ENCODE measurements at regions not wholly inside any gene's neighbourhood (a gene's known extent, or its start where the extent isn't known, plus 50 kb on each side); places are given as distances from the start of the nearest gene placed in this dataset.

GRCh38 chr7:38040831-38041230 lies 120.4 kb downstream of the EPDR1 start:
- FAIRE-seq (no peak), ATAC-seq (peak; percentile 53; the same call in 1 of the 3 replicates), DNase-seq (ENCODE audit: extremely low read depth in 1 of 4, low spot score in 3 of 4) (peak in 1 of 4 experiments; percentile 10)
- Histone ChIP-seq H3K79me2 (ENCODE audit: control insufficient read depth, insufficient read depth, low read length) (no peaks in the 10 kb centered on the region), H3K4me1 (replicated peaks in 1 of 2; ENCODE audit: control insufficient read depth in 2 of 2, insufficient read depth in 2 of 2, low read length in 2 of 2) (no peaks in the 10 kb centered on the region), H3K4me2 (ENCODE audit: insufficient read depth, low read length) (no peak overlapping the region), H3K36me3 (ENCODE audit: control insufficient read depth, insufficient read depth, low read length) (no peaks in the 10 kb centered on the region), H2AFZ (ENCODE audit: low read depth, low read length) (no peak overlapping the region), H3K4me3 (no peak overlapping the region), H3K9ac (ENCODE audit: insufficient read depth in 1 of 2, low read depth in 2 of 2, low read length in 2 of 2) (no peak overlapping the region), H4K20me1 (replicated peaks; ENCODE audit: control insufficient read depth, insufficient read depth, low read length) (no peaks in the 10 kb centered on the region), H3K9me1 (ENCODE audit: control insufficient read depth, insufficient read depth, low read length) (no peaks in the 10 kb centered on the region), H3K9me3 (replicated peaks; ENCODE audit: control insufficient read depth, insufficient read depth, low read depth, low read length) (no peaks in the 10 kb centered on the region), H3K27me3 (ENCODE audit: control insufficient read depth in 2 of 2, insufficient read depth in 2 of 2, low read length in 2 of 2) (no peaks in the 10 kb centered on the region), H3K27ac (ENCODE audit: extremely low read depth, low read depth, low read length) (no peak overlapping the region)
- in situ Hi-C loops (cut with MboI), result no loop called here
- peak; percentile 32; the same call in 1 of the 2 replicates for TF ChIP-seq GABPA (tag; conservative IDR thresholded peaks at IDR 0.05; ENCODE audit: low read depth)
- no peak for TF ChIP-seq ZNF263 (CRISPR knock-in tag; IDR thresholded peaks at IDR 0.05; ENCODE audit: borderline replicate concordance)
- no peak for TF ChIP-seq KAT7 (CRISPR knock-in tag; IDR thresholded peaks at IDR 0.05; ENCODE audit: borderline replicate concordance)
- TF ChIP-seq STAT5A (IDR thresholded peaks at IDR 0.05; ENCODE audit: borderline replicate concordance, low read length), result no peak
- TF ChIP-seq PBX2 (CRISPR knock-in tag; IDR thresholded peaks at IDR 0.05; ENCODE audit: low read depth), result no peak
- 0 out of 2 replicates have a peak, but pooled peaks have one; percentile 11 for TF ChIP-seq PBX2 (tag; conservative IDR thresholded peaks at IDR 0.05; ENCODE audit: low read depth)
- TF ChIP-seq TSHZ1 (CRISPR knock-in tag; IDR thresholded peaks at IDR 0.05), result no peak
- BruUV-seq (replicated peaks), result no TSS peak
- POLR2A ChIA-PET, result no interaction called here
- intact Hi-C loops (cut with micrococcal nuclease), result loop anchor here (1.0 kb wide), 2 partner anchors 124 to 140 kb away; no protein-coding TSS in a partner anchor
- CTCF ChIA-PET (ENCODE audit: low intra/inter-chr PET ratio), result no interaction called here
- WGBS (ENCODE audit: insufficient coverage, low coverage, missing lambda C conversion rate), result 38% methylated on average over 4 of the region's 4 CpGs
